ENCODE measurements at regions not wholly inside any gene's neighbourhood (a gene's known extent, or its start where the extent isn't known, plus 50 kb on each side); places are given as distances from the start of the nearest gene placed in this dataset.

GRCh38 chr12:85352016-85352415, 72.0 kb downstream of the ALX1 start:
- no peak for DNase-seq (ENCODE audit: extremely low spot score)
- POLR2A ChIA-PET, result no interaction called here
- CTCF ChIA-PET, result interaction anchor here (0.6 kb wide), 1 partner anchor 74 kb away, joined by 3 read pairs; no protein-coding TSS in a partner anchor
- TF ChIP-seq FOXA1 (IDR thresholded peaks at IDR 0.05) (no peak), BHLHE40 (IDR thresholded peaks at IDR 0.05; ENCODE audit: borderline replicate concordance) (no peak), L3MBTL2 (conservative IDR thresholded peaks at IDR 0.05) (no peak), FOXK2 (IDR thresholded peaks at IDR 0.05) (no peak), ZNF384 (IDR thresholded peaks at IDR 0.05) (no peak), CTBP1 (IDR thresholded peaks at IDR 0.05; ENCODE audit: borderline replicate concordance) (no peak), ELF4 (IDR thresholded peaks at IDR 0.05) (no peak), ARNT (IDR thresholded peaks at IDR 0.05) (no peak), FOXM1 (IDR thresholded peaks at IDR 0.05; ENCODE audit: borderline replicate concordance) (no peak), PKNOX1 (IDR thresholded peaks at IDR 0.05) (no peak), LEF1 (IDR thresholded peaks at IDR 0.05; ENCODE audit: borderline replicate concordance) (no peak), SUZ12 (IDR thresholded peaks at IDR 0.05) (no peak)

DNA sequence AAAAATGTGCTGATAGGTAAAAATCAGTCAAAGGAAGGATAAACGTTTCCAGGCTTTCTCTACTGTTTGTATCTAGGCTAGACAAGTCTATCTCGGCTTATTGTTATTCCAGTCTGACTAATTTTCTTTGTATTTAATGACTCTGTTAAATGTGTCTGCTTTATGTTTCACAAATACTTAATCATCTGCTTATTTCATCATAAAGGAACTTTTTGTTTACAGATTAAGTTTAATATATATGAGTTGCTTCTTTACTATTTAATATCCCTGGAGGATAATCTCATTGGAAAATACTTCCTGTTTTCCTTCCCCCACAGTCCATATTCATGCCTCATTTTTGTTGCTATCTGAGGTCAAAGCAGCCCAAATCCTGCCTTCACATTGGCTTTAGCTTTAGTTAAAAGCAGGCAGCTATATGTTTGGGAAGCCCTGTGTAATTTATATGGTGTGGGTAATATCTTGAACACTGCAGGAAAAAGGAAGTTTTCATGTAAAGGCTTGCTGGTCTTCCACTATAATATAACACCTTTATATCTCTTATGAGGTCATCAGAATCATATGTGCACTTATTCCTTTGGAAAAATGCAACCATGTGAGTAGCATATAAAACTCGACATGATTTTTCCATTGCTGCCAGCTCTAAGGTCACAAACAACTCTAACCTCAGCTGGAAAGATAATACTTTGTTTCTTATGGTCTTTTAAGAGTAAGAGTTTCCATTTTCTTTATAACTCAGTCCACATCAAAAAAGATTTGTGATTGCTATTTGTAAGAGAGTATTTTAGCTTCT, 76.8 kb downstream of the ALX1 start:
- no peak for DNase-seq (ENCODE audit: extremely low spot score)
- CTCF ChIA-PET, result interaction anchor here (0.7 to 1.0 kb wide), 2 partner anchors 46 to 97 kb away, joined by 3 to 4 read pairs; no protein-coding TSS in a partner anchor
- POLR2A ChIA-PET, result interaction anchor here (0.7 kb wide), 1 partner anchor 10 kb away, joined by 3 read pairs; no protein-coding TSS in a partner anchor
- TF ChIP-seq FOXA1 (IDR thresholded peaks at IDR 0.05), result no peak
- TF ChIP-seq FOXK2 (IDR thresholded peaks at IDR 0.05), result no peak
- TF ChIP-seq SP1 (IDR thresholded peaks at IDR 0.05), result no peak
- no peak for TF ChIP-seq FOXM1 (IDR thresholded peaks at IDR 0.05; ENCODE audit: borderline replicate concordance)
- TF ChIP-seq ARNT (IDR thresholded peaks at IDR 0.05), result no peak

GRCh38 chr12:85357609-85358008, 77.6 kb downstream of the ALX1 start:
- ChIA-PET CTCF (interaction anchor here (1.0 kb wide), 1 partner anchor 47 kb away, joined by 3 read pairs; no protein-coding TSS in a partner anchor), POLR2A (interaction anchor here (0.7 kb wide), 1 partner anchor 9 kb away, joined by 3 read pairs; no protein-coding TSS in a partner anchor)
- TF ChIP-seq PKNOX1 (IDR thresholded peaks at IDR 0.05) (peak; percentile 60; the same call in 1 of the 2 replicates), FOXA1 (IDR thresholded peaks at IDR 0.05) (no peak), LEF1 (IDR thresholded peaks at IDR 0.05; ENCODE audit: borderline replicate concordance) (no peak), TARDBP (IDR thresholded peaks at IDR 0.05) (no peak), NFRKB (IDR thresholded peaks at IDR 0.05) (no peak)
- no peak for DNase-seq (ENCODE audit: extremely low spot score)

DNA sequence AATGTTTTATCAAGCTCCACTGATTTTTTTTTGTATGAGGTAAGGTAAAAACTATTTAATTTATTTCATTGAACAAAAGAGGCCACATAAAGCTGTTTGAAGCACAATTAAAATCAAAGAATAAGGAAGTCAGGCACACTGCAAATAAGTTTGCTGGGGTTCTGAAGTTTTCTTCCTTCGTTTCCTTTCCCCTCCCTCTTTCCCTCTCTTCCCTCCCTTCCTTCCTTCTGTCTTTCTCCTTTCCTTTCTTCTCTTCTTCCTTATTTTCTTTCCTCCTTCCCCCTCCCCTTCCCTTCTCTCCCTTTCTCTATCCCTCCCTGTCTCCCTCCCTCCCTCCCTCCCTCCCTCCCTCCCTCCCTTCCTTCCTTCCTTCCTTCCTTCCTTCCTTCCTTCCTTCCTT, 78.7 kb downstream of the ALX1 start:
- no peak for DNase-seq (ENCODE audit: extremely low spot score)
- CTCF ChIA-PET, result no interaction called here
- POLR2A ChIA-PET, result no interaction called here
- TF ChIP-seq FOXA1 (IDR thresholded peaks at IDR 0.05), result no peak
- no peak for TF ChIP-seq FOXM1 (IDR thresholded peaks at IDR 0.05; ENCODE audit: borderline replicate concordance)
- TF ChIP-seq FOXK2 (IDR thresholded peaks at IDR 0.05), result no peak
- TF ChIP-seq ZNF384 (IDR thresholded peaks at IDR 0.05), result no peak
- TF ChIP-seq LEF1 (IDR thresholded peaks at IDR 0.05; ENCODE audit: borderline replicate concordance), result no peak
- no peak for TF ChIP-seq SP1 (IDR thresholded peaks at IDR 0.05)

DNA sequence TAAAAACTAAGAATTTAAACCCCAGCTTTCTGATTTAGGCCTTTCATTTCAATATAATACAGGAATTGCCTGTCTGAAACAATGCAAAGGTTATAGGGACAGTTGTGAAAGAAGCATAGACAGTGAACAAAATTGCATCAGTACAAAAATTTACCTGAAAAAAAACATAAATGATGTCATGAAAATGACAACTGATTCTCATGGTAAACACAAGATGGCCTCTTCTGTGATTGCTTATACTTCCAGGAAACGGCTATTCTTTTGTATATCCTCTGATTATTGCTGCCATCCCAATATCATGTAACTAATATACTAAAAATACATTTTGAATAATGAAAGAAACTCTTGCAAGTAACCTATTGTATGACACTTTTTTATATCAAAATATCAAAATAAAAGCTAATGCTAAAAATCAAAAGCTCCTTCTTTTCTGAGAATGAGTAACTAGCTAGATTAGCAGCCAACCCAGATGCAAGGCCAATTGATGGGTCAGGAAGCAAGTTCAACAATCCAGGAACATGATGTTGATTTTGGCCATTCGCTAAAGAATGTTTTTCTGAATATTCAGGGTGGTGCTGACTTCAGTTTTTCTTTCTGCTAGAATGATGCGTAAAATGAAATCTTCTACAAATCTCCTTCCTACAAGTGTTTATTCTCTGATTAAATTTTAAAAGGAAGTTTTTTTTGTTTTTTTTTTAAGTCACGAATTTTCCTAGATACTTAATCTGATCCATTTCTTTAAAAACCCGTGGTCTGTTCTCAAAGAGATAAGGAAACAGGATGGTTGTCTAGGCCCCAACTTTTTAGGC, 83.6 kb downstream of the ALX1 start:
- ChIA-PET POLR2A (no interaction called here), CTCF (no interaction called here)
- TF ChIP-seq NFRKB (IDR thresholded peaks at IDR 0.05) (no peak), FOXK2 (IDR thresholded peaks at IDR 0.05) (no peak), LEF1 (IDR thresholded peaks at IDR 0.05; ENCODE audit: borderline replicate concordance) (no peak), PKNOX1 (IDR thresholded peaks at IDR 0.05) (no peak), L3MBTL2 (conservative IDR thresholded peaks at IDR 0.05) (no peak), SP1 (IDR thresholded peaks at IDR 0.05) (no peak), BHLHE40 (IDR thresholded peaks at IDR 0.05; ENCODE audit: borderline replicate concordance) (no peak), SUZ12 (IDR thresholded peaks at IDR 0.05) (no peak), ARNT (IDR thresholded peaks at IDR 0.05) (no peak), ELF4 (IDR thresholded peaks at IDR 0.05) (no peak), TARDBP (IDR thresholded peaks at IDR 0.05) (no peak), ZNF384 (IDR thresholded peaks at IDR 0.05) (no peak), FOXM1 (IDR thresholded peaks at IDR 0.05; ENCODE audit: borderline replicate concordance) (no peak), HDGF (IDR thresholded peaks at IDR 0.05; ENCODE audit: borderline replicate concordance) (no peak), FOXA1 (IDR thresholded peaks at IDR 0.05) (no peak), CTBP1 (IDR thresholded peaks at IDR 0.05; ENCODE audit: borderline replicate concordance) (no peak)
- DNase-seq (ENCODE audit: extremely low spot score), result no peak

DNA sequence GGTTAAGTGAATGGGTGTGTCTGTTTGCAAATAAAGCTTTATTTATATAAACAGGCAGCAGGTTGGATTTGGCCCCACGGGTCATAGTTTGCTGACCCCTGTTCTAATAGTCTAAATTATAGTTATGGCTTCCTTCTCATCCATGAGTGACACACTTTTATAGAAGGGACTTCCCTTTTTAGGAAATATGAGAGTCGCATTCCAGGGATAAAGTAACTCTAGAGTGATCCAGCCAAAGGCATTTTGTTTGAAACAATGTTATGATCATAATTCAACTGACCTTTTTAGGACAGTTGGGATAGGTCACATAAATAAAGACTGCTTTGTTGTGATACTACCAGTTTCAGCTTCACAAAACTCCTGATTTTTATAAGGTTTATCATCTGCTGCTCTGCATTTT, 87.9 kb downstream of the ALX1 start:
- TF ChIP-seq CTBP1 (IDR thresholded peaks at IDR 0.05; ENCODE audit: borderline replicate concordance) (peak; percentile 55; the same call in 1 of the 2 replicates), PKNOX1 (IDR thresholded peaks at IDR 0.05) (peak; percentile 86), LEF1 (IDR thresholded peaks at IDR 0.05; ENCODE audit: borderline replicate concordance) (no peak)
- ChIA-PET CTCF (no interaction called here), POLR2A (no interaction called here)
- no peak for DNase-seq (ENCODE audit: extremely low spot score)
